Thyroid gland (tissue), 4 donors: ENCODE measurements at regions not wholly inside any gene's neighbourhood (a gene's known extent, or its start where the extent isn't known, plus 50 kb on each side); places are given as distances from the start of the nearest gene placed in this dataset.

Experiments used
- DNase-seq, 2 donors: peaks; one replicate each; pipeline ENCODE4 v3.0.0-alpha.2; 2019
- H3K27ac ChIP-seq, 3 donors: fragments of 200-600 bp; sonication (generic); 1 replicate in 2 of 3; 2 replicates in 1 of 3; pipeline ENCODE4 v1.5.1; 2016 to 2019; ENCODE audit warnings: mild to moderate bottlenecking in 1 of 3, moderate library complexity in 1 of 3
- H3K27me3 ChIP-seq: fragments of 200-600 bp; sonication (generic); one replicate; pipeline ENCODE4 v1.5.1; 2019
- H3K36me3 ChIP-seq, 2 donors: fragments of 200-600 bp; sonication (generic); one replicate each; pipeline ENCODE4 v1.5.1; 2016 to 2019
- H3K4me1 ChIP-seq, 2 donors: fragments of 200-600 bp; sonication (generic); one replicate each; pipeline ENCODE4 v1.5.1; 2017 to 2019
- H3K4me3 ChIP-seq, 3 donors: fragments of 200-600 bp; sonication (generic); replicated peaks in 1 of 3; 1 replicate in 2 of 3; 2 replicates in 1 of 3; pipeline ENCODE4 v1.5.1; 2016; ENCODE audit warnings: mild to moderate bottlenecking in 1 of 3
- H3K9me3 ChIP-seq: fragments of 200-600 bp; sonication (generic); one replicate; pipeline ENCODE4 v1.5.1; 2017
- CTCF ChIP-seq, 6 experiments: fragments of 200-600 bp in 3 of 6; fragments of 450-650 bp in 3 of 6; sonication (generic) in 3 of 6; IDR thresholded peaks; one replicate each; pipeline ENCODE4 v1.5.1; 2016 to 2019; ENCODE audit warnings: antibody characterized with exemption in 6 of 6, mild to moderate bottlenecking in 2 of 6, inconsistent platforms in 1 of 6, moderate library complexity in 1 of 6
- POLR2A ChIP-seq, 2 donors: fragments of 450-650 bp; IDR thresholded peaks; one replicate each; pipeline ENCODE4 v1.6.1; 2017; ENCODE audit warnings: antibody characterized with exemption in 2 of 2, mild to moderate bottlenecking in 2 of 2, moderate library complexity in 1 of 2
- WGBS, 2 donors: methylation state at CpG; one replicate each; pipeline ENCODE4 v1.1.5; 2017; 5-methylcytosine and 5-hydroxymethylcytosine counted together
- intact Hi-C: fragments of 100-400 bp; cut with DNase I; formaldehyde crosslinking; loops from one replicate; pipeline ENCODE4 v1.15.1; 2023

- no peaks in the 10 kb centered on the region for H3K4me1 ChIP-seq
- no peaks in the 10 kb centered on the region for H3K36me3 ChIP-seq
- no peaks in the 10 kb centered on the region for H3K27me3 ChIP-seq
- DNase-seq, result no peak
- intact Hi-C loops, result no loop called here
- no peak for TF ChIP-seq CTCF (IDR thresholded peaks at IDR 0.05)
- TF ChIP-seq POLR2A (IDR thresholded peaks at IDR 0.05), result no peak
- no peaks in the 10 kb centered on the region for H3K9me3 ChIP-seq
- no peak overlapping the region for H3K4me3 ChIP-seq
- H3K27ac ChIP-seq, result no peak overlapping the region
- WGBS, 2 donors, result 83 to 96% methylated on average over 1 of the region's 1 CpG
Measured at GRCh38 chr13:58838615-58839014, 1207.1 kb downstream of the PCDH17 start.

GRCh38 chr13:58843071-58843470, 1211.5 kb downstream of the PCDH17 start:
- intact Hi-C loops, result no loop called here
- no peak overlapping the region for H3K4me3 ChIP-seq
- no peaks in the 10 kb centered on the region for H3K9me3 ChIP-seq
- H3K27me3 ChIP-seq, result no peaks in the 10 kb centered on the region
- H3K36me3 ChIP-seq, result no peaks in the 10 kb centered on the region
- TF ChIP-seq POLR2A (IDR thresholded peaks at IDR 0.05), result no peak
- TF ChIP-seq CTCF (IDR thresholded peaks at IDR 0.05), result no peak
- DNase-seq, result no peak
- H3K4me1 ChIP-seq, result no peaks in the 10 kb centered on the region
- WGBS, 2 donors, result 75 to 81% methylated on average over 6 of the region's 6 CpGs
- no peak overlapping the region for H3K27ac ChIP-seq

DNA sequence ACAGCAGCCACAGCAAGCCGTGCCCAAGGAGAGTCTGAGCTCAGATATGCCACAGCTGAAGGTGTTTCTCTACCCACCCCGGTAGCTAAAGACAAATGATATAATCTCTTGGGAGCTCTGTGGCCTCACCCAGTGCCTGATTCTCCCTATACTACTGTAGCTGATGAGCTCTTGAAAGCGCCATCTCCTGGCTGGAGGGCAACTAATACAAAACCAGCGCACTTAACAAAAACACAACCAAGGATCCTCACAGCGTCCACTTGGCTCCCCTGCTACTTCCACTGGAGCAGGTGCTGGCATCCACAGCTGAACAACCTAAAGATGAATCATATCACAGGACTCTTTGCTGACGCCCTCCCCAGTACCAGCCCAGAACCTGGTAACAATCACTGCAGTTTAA, 1212.0 kb downstream of the PCDH17 start:
- H3K4me3 ChIP-seq, result no peak overlapping the region

DNA sequence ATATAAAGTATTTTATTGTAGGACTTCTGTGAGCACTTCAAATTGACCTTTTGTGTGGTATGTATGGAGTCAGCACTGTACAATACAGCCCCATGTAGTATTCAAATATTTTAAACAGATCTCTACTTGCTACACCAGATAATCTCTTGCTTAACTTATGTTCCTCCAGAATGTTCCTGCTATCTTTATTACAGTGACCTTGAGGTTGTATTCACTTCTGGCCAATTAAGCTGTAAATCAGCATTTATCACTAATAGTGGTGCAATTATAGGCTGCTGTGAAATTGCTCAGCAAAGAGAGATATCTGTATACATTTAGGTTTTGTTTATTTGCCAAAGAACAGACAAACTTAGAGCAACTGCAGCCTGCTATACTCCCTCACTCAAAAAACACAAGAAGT, 1218.6 kb downstream of the PCDH17 start:
- no peak for DNase-seq
- no peak overlapping the region for H3K4me3 ChIP-seq
- no peak for TF ChIP-seq CTCF (IDR thresholded peaks at IDR 0.05)
- TF ChIP-seq POLR2A (IDR thresholded peaks at IDR 0.05), result no peak
- intact Hi-C loops, result no loop called here
- H3K27ac ChIP-seq, result no peak overlapping the region
- no peaks in the 10 kb centered on the region for H3K9me3 ChIP-seq
- no peaks in the 10 kb centered on the region for H3K36me3 ChIP-seq
- no peaks in the 10 kb centered on the region for H3K4me1 ChIP-seq
- no peaks in the 10 kb centered on the region for H3K27me3 ChIP-seq

More for the DNA sequence above, 1212.0 kb downstream of the PCDH17 start:
- 80 to 88% methylated on average over 6 of the region's 6 CpGs for WGBS, 2 donors
- H3K36me3 ChIP-seq, result no peaks in the 10 kb centered on the region
- no peak overlapping the region for H3K27ac ChIP-seq
- intact Hi-C loops, result no loop called here
- no peaks in the 10 kb centered on the region for H3K9me3 ChIP-seq
- no peaks in the 10 kb centered on the region for H3K4me1 ChIP-seq
- DNase-seq, result no peak
- no peaks in the 10 kb centered on the region for H3K27me3 ChIP-seq
- TF ChIP-seq POLR2A (IDR thresholded peaks at IDR 0.05), result no peak
- no peak for TF ChIP-seq CTCF (IDR thresholded peaks at IDR 0.05)

DNA sequence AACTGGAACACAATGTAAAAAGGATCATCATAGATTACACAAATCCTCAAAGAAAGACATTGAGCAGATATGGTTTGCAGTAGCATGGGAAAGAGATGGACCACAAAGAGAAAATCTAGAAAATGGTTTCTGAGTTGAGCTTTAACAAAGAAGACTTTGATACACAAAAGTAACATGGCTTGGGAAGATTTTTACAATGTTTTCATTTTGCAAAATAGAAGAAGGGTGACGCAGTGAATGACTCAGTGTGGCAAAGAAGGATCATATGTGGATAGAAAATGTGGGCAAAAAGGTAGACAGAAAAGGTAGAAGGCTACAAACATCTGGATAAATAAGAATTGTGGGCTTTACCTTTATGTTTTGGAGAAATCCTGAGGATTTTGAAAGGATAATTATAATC, 1220.5 kb downstream of the PCDH17 start:
- WGBS, 2 donors, result 0 to 2% methylated on average over 1 of the region's 1 CpG
- Histone ChIP-seq H3K4me1 (no peaks in the 10 kb centered on the region), H3K27ac (no peak overlapping the region), H3K9me3 (no peaks in the 10 kb centered on the region), H3K36me3 (no peaks in the 10 kb centered on the region), H3K27me3 (no peaks in the 10 kb centered on the region), H3K4me3 (no peak overlapping the region)
- TF ChIP-seq CTCF (IDR thresholded peaks at IDR 0.05), result no peak
- TF ChIP-seq POLR2A (IDR thresholded peaks at IDR 0.05), result no peak
- intact Hi-C loops, result no loop called here
- DNase-seq, result no peak
